SK-N-SH (cell line): ENCODE measurements at regions not wholly inside any gene's neighbourhood (a gene's known extent, or its start where the extent isn't known, plus 50 kb on each side); places are given as distances from the start of the nearest gene placed in this dataset.
"Not testable (repeated sequence)": the region's sequence is repeated elsewhere in the genome, so short reads cannot be mapped to it uniquely, and the experiment has no call there.

Experiments used
- CTCF ChIA-PET: fragments of 300-600, 350-600 bp; formaldehyde crosslinking; extraction: SDS; loops from one replicate; lab custom pipeline; 2021; lab: Yijun Ruan, JAX
- POLR2A ChIA-PET: fragments of 350-600 bp; sonication (Branson Sonifier 250); formaldehyde crosslinking; extraction: SDS; loops from one replicate; lab custom pipeline; 2020; ENCODE audit warnings: antibody characterized with exemption, inconsistent platforms; lab: Yijun Ruan, JAX
- DNase-seq: peaks from one replicate; pipeline ENCODE4 v3.0.0; 2012
- H2AFZ ChIP-seq: fragments of 200-600 bp; sonication (generic); 2 replicates; pipeline ENCODE4 v1.8.1; 2016; ENCODE audit warnings: antibody characterized with exemption, mild to moderate bottlenecking, low read depth
- H3F3A ChIP-seq: fragments of 200-600 bp; sonication (generic); replicated peaks from 2 replicates; pipeline ENCODE3; 2016; ENCODE audit warnings: antibody characterized with exemption, mild to moderate bottlenecking; ENCODE audit not compliant: insufficient read depth
- H3K27ac ChIP-seq, 2 experiments: fragments of 200-500 bp in 1 of 2; fragments of 200-600 bp in 1 of 2; sonication (Bioruptor generic) in 1 of 2; sonication (generic), shearing (Covaris generic) in 1 of 2; 2 replicates each; pipeline versions ENCODE4 v1.5.1 to v1.6.1; 2014 to 2016; ENCODE audit warnings: low read depth in 2 of 2, inconsistent platforms in 1 of 2, low read length in 1 of 2, mild to moderate bottlenecking in 1 of 2, mixed read lengths in 1 of 2
- H3K27me3 ChIP-seq: fragments of 200-600 bp; sonication (generic), shearing (Covaris generic); 2 replicates; pipeline ENCODE4 v1.6.1; 2016; ENCODE audit warnings: mixed run types; ENCODE audit not compliant: insufficient read depth
- H3K36me3 ChIP-seq, 2 experiments: fragments of 200-500 bp in 1 of 2; fragments of 200-600 bp in 1 of 2; sonication (Bioruptor generic) in 1 of 2; sonication (generic) in 1 of 2; replicated peaks in 1 of 2; 2 replicates each; pipeline versions ENCODE3 to v1.5.1; 2014 to 2016; ENCODE audit warnings: low read length in 1 of 2, mild to moderate bottlenecking in 1 of 2; ENCODE audit not compliant: insufficient read depth in 2 of 2, control insufficient read depth in 1 of 2
- H3K4me1 ChIP-seq, 2 experiments: fragments of 200-500 bp in 1 of 2; fragments of 200-600 bp in 1 of 2; sonication (Bioruptor generic) in 1 of 2; sonication (generic), shearing (Covaris generic) in 1 of 2; 2 replicates each; pipeline versions ENCODE4 v1.5.1 to v1.6.1; 2014 to 2016; ENCODE audit warnings: low read depth in 1 of 2, low read length in 1 of 2, mixed run types in 1 of 2; ENCODE audit not compliant: insufficient read depth in 2 of 2, control insufficient read depth in 1 of 2
- H3K4me2 ChIP-seq: fragments of 200-600 bp; sonication (generic), shearing (Covaris generic); 2 replicates; pipeline ENCODE4 v1.6.1; 2017; ENCODE audit warnings: mixed run types
- H3K4me3 ChIP-seq, 2 experiments: fragments of 200-500 bp in 1 of 2; fragments of 200-600 bp in 1 of 2; sonication (Bioruptor generic) in 1 of 2; sonication (generic), shearing (Covaris generic) in 1 of 2; 2 replicates each; pipeline versions ENCODE4 v1.5.1 to v1.8.1; 2014 to 2016; ENCODE audit warnings: low read depth in 2 of 2, inconsistent platforms in 1 of 2, low read length in 1 of 2, mild to moderate bottlenecking in 1 of 2, mixed read lengths in 1 of 2, moderate library complexity in 1 of 2
- H3K79me2 ChIP-seq: fragments of 200-600 bp; sonication (generic); 2 replicates; pipeline ENCODE4 v1.8.1; 2017; ENCODE audit warnings: mild to moderate bottlenecking; ENCODE audit not compliant: insufficient read depth
- H3K9ac ChIP-seq: fragments of 200-600 bp; sonication (generic); 2 replicates; pipeline ENCODE4 v1.6.1; 2017; ENCODE audit warnings: mixed run types
- H3K9me2 ChIP-seq: fragments of 200-600 bp; sonication (generic); 2 replicates; pipeline ENCODE4 v1.6.1; 2017; ENCODE audit warnings: mixed run types
- H3K9me3 ChIP-seq: fragments of 200-600 bp; sonication (generic); 2 replicates; pipeline ENCODE4 v1.6.1; 2017; ENCODE audit warnings: mixed run types, mild to moderate bottlenecking, moderate library complexity
- H4K20me1 ChIP-seq: fragments of 200-600 bp; sonication (generic); 2 replicates; pipeline ENCODE4 v1.6.1; 2017; ENCODE audit warnings: mild to moderate bottlenecking, mixed run types; ENCODE audit not compliant: insufficient read depth
- FOSL2 ChIP-seq: IDR thresholded peaks from 2 replicates; pipeline ENCODE4 v1.4.0; 2012; ENCODE audit warnings: low read depth, mild to moderate bottlenecking, moderate library complexity, borderline replicate concordance
- FOXM1 ChIP-seq: IDR thresholded peaks from 2 replicates; pipeline ENCODE4 v1.4.0; 2012; ENCODE audit warnings: low read depth, mild to moderate bottlenecking
- GATA2 ChIP-seq: sonication (generic); formaldehyde crosslinking; IDR thresholded peaks from 2 replicates; pipeline ENCODE4 v1.5.0; 2020; ENCODE audit warnings: mild to moderate bottlenecking, missing genetic modification reagents
- MEF2A ChIP-seq: IDR thresholded peaks from 2 replicates; pipeline ENCODE4 v1.4.0; 2012; ENCODE audit warnings: low read depth, borderline replicate concordance
- NRF1 ChIP-seq: IDR thresholded peaks from 2 replicates; pipeline ENCODE4 v1.6.1; 2012; ENCODE audit warnings: low read depth, mild to moderate bottlenecking, low read length
- RAD21 ChIP-seq: IDR thresholded peaks from 2 replicates; pipeline ENCODE4 v1.6.1; 2012; ENCODE audit warnings: mild to moderate bottlenecking, low read length
- SIN3A ChIP-seq: IDR thresholded peaks from 2 replicates; pipeline ENCODE4 v1.6.1; 2012; ENCODE audit warnings: low read depth, mild to moderate bottlenecking, low read length, moderate library complexity, borderline replicate concordance
- SMC3 ChIP-seq: IDR thresholded peaks from 2 replicates; pipeline ENCODE4 v1.6.1; 2012; ENCODE audit warnings: low read depth, low read length, improper control_type of control experiment
- TAF1 ChIP-seq: IDR thresholded peaks from 2 replicates; pipeline ENCODE4 v1.6.1; 2012; ENCODE audit warnings: low read depth, mild to moderate bottlenecking, low read length, moderate library complexity, borderline replicate concordance
- TCF12 ChIP-seq: IDR thresholded peaks from 2 replicates; pipeline ENCODE4 v1.4.0; 2012
- WGBS: methylation state at CpG from one replicate; pipeline ENCODE4 v1.1.6; 2017; ENCODE audit warnings: low lambda C conversion rate; 5-methylcytosine and 5-hydroxymethylcytosine counted together
- TF ChIP-seq, protein P1 (sequence below): fragments of 150-350 bp; IDR thresholded peaks from 2 replicates; pipeline ENCODE4 v1.6.1; 2016; ENCODE audit warnings: mild to moderate bottlenecking, low read depth, low read length

DNA sequence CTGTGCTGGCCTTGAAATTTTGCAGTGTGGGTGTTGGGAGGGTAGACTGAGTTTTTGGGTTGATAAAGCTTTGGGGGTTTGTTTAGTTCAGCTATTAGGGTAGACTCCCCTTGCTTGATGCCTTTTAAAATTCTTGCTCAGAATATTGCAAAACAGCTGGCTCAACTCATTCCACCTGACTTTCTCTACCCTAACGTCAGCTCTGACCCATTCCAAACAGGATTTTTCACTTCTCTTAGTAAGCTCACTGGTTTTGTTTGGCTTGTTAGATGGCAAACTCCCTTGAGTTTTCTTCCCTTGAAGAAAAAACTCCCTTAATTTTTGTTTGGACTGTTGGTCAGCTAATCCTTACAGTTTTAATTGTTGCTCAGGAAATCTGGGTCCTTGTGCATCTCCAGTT lies 195.1 kb upstream of the DTNA start:
- Histone ChIP-seq H3K27me3 (no peaks in the 10 kb centered on the region), H3K9me2 (no peaks in the 10 kb centered on the region), H3K9me3 (no peaks in the 10 kb centered on the region), H2AFZ (no peak overlapping the region), H3F3A (no peaks in the 10 kb centered on the region), H3K4me1 (no peaks in the 10 kb centered on the region), H3K9ac (no peak overlapping the region), H3K27ac (no peak overlapping the region), H3K36me3 (no peaks in the 10 kb centered on the region), H4K20me1 (no peaks in the 10 kb centered on the region), H3K79me2 (no peaks in the 10 kb centered on the region)
- ChIA-PET POLR2A (no interaction called here), CTCF (no interaction called here)
- WGBS = 13% methylated on average over 1 of the region's 1 CpG
- no peak for DNase-seq
- no peak for TF ChIP-seq FOXM1
- no peak for TF ChIP-seq TCF12
- TF ChIP-seq NRF1 = no peak
- TF ChIP-seq SIN3A = no peak
- no peak for TF ChIP-seq FOSL2
- no peak for TF ChIP-seq SMC3
- TF ChIP-seq RAD21 = no peak
- TF ChIP-seq, all 33 proteins: peak for 0
- H3K4me3 ChIP-seq = no peak overlapping the region
- no peak overlapping the region for H3K4me2 ChIP-seq

GRCh38 chr18:34516355-34516754 lies 193.7 kb upstream of the DTNA start:
- WGBS = 63% methylated on average over 9 of the region's 9 CpGs
- H3K9me3 ChIP-seq, H3K9ac ChIP-seq, POLR2A ChIA-PET, H4K20me1 ChIP-seq, H3K4me2 ChIP-seq, H3K36me3 ChIP-seq, CTCF ChIA-PET, H3K27ac ChIP-seq, H3K9me2 ChIP-seq, H3K4me3 ChIP-seq, H3K27me3 ChIP-seq, H3F3A ChIP-seq, H3K4me1 ChIP-seq, H3K79me2 ChIP-seq, DNase-seq, H2AFZ ChIP-seq: not testable (repeated sequence)

DNA sequence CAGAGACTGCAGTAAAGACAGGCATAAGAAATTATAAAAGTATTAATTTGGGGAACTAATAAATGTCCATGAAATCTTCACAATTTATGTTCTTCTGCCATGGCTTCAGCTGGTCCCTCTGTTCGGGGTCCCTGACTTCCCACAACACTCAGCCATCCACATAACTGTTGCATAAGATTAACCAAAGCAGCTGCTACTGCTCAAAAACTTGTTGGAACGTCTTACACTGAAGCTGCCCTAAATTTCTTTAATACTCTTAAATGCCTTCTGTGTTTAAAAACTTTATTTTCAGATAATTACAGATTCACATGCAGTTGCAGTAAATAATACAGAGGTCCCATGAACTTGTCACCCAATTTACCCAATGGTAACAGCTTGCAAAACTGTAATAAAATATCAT lies 193.1 kb upstream of the DTNA start:
- H3K9me2 ChIP-seq, H3K27ac ChIP-seq, H3K9ac ChIP-seq, H2AFZ ChIP-seq, DNase-seq, H3F3A ChIP-seq, CTCF ChIA-PET, H3K27me3 ChIP-seq, H3K79me2 ChIP-seq, H3K4me3 ChIP-seq, H3K36me3 ChIP-seq, H4K20me1 ChIP-seq, H3K9me3 ChIP-seq, H3K4me2 ChIP-seq, POLR2A ChIA-PET, H3K4me1 ChIP-seq: not testable (repeated sequence)
- 28% methylated on average over 2 of the region's 2 CpGs for WGBS

DNA sequence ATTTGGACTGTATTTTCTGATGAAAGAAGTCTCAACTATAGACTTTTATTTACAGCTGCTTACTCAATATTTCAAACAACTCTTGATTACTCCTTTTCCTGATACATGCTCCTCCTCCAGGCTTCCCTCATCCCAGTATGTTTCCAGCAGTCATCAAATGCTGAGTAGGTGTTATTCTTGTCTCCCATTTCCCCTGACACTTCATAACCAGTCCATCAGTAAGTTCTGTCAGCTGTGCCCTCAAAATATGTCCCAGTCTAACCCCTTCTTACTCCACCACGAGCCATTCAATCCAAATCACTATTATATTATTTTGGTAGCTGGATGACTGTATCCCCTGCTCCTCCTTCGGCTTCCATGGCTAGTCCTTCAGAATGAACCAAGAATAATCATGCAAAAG lies 189.1 kb upstream of the DTNA start:
- CTCF ChIA-PET = no interaction called here

More for the DNA sequence above, 189.1 kb upstream of the DTNA start:
- 21% methylated on average over 2 of the region's 2 CpGs for WGBS
- Histone ChIP-seq H3F3A (no peaks in the 10 kb centered on the region), H3K4me2 (no peak overlapping the region), H3K9me2 (no peaks in the 10 kb centered on the region), H3K27me3 (no peaks in the 10 kb centered on the region), H4K20me1 (no peaks in the 10 kb centered on the region), H3K36me3 (no peaks in the 10 kb centered on the region), H3K9me3 (no peaks in the 10 kb centered on the region), H3K4me1 (peaks cover 0 to 3% of the 10 kb centered on the region in 2 experiments; a peak in 2 of 4 replicates), H3K27ac (no peak overlapping the region), H2AFZ (no peak overlapping the region), H3K79me2 (no peaks in the 10 kb centered on the region), H3K4me3 (no peak overlapping the region), H3K9ac (no peak overlapping the region)
- DNase-seq = no peak
- POLR2A ChIA-PET = no interaction called here
- TF ChIP-seq TAF1 (no peak), GATA2 (CRISPR knock-in tag) (no peak), MEF2A (no peak)
- TF ChIP-seq, protein P1, sequence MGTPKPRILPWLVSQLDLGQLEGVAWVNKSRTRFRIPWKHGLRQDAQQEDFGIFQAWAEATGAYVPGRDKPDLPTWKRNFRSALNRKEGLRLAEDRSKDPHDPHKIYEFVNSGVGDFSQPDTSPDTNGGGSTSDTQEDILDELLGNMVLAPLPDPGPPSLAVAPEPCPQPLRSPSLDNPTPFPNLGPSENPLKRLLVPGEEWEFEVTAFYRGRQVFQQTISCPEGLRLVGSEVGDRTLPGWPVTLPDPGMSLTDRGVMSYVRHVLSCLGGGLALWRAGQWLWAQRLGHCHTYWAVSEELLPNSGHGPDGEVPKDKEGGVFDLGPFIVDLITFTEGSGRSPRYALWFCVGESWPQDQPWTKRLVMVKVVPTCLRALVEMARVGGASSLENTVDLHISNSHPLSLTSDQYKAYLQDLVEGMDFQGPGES = no peak
